Neuron (in vitro differentiated cells): ENCODE measurements at regions not wholly inside any gene's neighbourhood (a gene's known extent, or its start where the extent isn't known, plus 50 kb on each side); places are given as distances from the start of the nearest gene placed in this dataset.

ENCODE experiments used
- H2AFZ ChIP-seq: one replicate; pipeline ENCODE4 v1.6.1; 2013; ENCODE audit warnings: low read depth, mild to moderate bottlenecking, inconsistent platforms, low read length, moderate library complexity
- H3K27me3 ChIP-seq: one replicate; pipeline ENCODE4 v1.6.1; 2013; ENCODE audit warnings: low read length; ENCODE audit not compliant: insufficient read depth
- H3K36me3 ChIP-seq: one replicate; pipeline ENCODE4 v1.6.1; 2013; ENCODE audit warnings: low read length; ENCODE audit not compliant: insufficient read depth
- H3K4me1 ChIP-seq: one replicate; pipeline ENCODE4 v1.6.1; 2013; ENCODE audit warnings: low read length; ENCODE audit not compliant: insufficient read depth
- H3K4me3 ChIP-seq: 2 replicates; pipeline ENCODE4 v1.5.1; 2013; ENCODE audit warnings: mild to moderate bottlenecking, low read length, moderate library complexity
- H3K9me3 ChIP-seq: one replicate; pipeline ENCODE4 v1.6.1; 2013; ENCODE audit warnings: low read length

DNA sequence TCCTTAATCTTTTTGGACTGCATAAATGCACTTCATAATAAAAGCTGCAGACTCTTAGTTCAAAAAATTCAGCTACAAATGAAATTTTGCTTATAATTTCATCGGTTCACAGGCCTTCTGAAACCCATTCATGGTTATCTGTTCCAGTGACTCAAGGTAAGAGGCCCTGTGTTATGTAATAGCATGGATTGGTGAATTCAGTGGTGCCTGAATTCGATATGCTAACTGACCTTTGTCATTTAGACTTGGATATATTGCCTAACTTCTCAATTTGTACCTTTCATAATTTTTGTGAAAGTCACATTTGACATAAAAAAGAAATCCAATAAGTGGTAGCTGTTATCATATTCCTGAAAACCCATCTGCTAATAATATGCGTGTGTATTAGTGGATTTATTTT is 349.9 kb upstream of the KIRREL3 start:
- no peaks in the 10 kb centered on the region for H3K4me1 ChIP-seq
- no peaks in the 10 kb centered on the region for H3K9me3 ChIP-seq
- no peak overlapping the region for H3K4me3 ChIP-seq
- H2AFZ ChIP-seq, result no peak overlapping the region
- no peaks in the 10 kb centered on the region for H3K27me3 ChIP-seq
- H3K36me3 ChIP-seq, result no peaks in the 10 kb centered on the region

DNA sequence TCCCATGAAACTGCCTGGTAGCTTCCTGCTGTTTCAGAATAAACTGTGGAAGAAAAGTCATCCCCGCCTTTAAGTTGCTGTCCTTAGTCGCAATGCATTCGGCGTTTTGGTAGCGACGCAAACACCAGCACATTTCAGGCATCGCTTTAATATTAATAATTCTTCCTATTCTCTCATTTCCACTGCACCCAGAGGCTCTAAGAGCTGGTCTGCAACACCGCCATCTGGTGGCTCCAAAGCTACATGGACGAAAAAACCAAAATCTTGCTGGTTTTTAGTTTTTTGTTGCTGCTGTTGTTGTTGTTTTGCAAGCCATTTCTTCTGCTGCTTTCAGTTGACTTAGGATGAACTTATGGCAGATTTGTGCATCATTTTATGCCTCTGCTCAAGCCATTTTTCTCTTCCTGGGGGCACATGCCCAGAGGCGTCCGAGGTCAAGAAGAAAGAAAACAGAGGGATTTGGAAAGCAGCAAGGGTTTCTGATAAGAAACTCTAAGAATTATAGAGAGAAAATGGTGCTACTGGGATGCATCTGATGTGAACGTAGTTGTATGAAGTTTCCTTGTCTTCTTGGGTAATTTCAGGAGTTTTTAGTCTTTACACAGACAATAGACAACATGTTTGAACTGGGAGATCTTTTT is 345.4 kb upstream of the KIRREL3 start:
- Histone ChIP-seq H3K4me1 (no peaks in the 10 kb centered on the region), H2AFZ (no peak overlapping the region), H3K9me3 (no peaks in the 10 kb centered on the region), H3K36me3 (no peaks in the 10 kb centered on the region), H3K4me3 (no peak overlapping the region), H3K27me3 (no peaks in the 10 kb centered on the region)

DNA sequence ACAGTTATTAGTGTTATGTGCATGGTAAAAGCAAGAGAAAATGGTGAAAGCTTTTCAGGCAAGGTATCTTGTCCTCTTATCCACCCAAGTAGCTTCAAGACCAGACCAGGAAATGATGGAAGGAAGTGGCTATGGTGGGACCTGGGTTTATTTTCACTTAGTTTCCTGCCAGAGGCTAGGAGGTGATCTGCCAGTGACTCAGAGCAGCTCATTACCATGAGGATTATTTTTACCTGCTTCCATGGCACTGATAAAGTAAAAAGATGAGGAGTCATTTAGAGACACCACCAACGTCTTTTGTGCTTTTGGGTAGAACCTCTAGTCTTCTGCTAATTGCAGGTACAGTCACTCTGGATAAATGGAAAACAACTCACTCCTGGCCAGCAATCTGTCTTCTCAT is 339.9 kb upstream of the KIRREL3 start:
- Histone ChIP-seq H3K27me3 (no peaks in the 10 kb centered on the region), H3K4me1 (no peaks in the 10 kb centered on the region), H3K36me3 (no peaks in the 10 kb centered on the region), H3K4me3 (no peak overlapping the region), H3K9me3 (no peaks in the 10 kb centered on the region), H2AFZ (no peak overlapping the region)

DNA sequence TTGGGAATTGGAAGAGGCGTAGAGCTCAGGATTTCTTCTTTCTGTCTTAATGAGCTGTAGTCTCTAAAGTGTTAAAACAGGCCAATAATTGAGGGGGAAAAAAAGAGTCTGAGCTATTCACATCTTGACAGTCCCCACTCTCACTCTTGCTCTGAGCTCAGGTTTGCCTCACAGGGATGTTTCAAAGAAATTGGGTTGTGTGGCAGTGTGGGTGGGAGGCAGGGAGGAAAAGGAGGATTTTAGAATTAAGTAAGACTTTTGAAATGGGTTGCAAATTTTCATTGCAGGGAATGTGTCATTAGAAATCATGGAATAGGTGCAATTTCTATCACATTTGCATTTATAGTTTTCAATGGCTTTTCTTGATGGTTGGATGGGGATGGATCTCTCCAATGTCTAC is 338.8 kb upstream of the KIRREL3 start:
- Histone ChIP-seq H3K27me3 (no peaks in the 10 kb centered on the region), H3K4me3 (no peak overlapping the region), H3K9me3 (no peaks in the 10 kb centered on the region), H3K4me1 (no peaks in the 10 kb centered on the region), H3K36me3 (no peaks in the 10 kb centered on the region), H2AFZ (no peak overlapping the region)

DNA sequence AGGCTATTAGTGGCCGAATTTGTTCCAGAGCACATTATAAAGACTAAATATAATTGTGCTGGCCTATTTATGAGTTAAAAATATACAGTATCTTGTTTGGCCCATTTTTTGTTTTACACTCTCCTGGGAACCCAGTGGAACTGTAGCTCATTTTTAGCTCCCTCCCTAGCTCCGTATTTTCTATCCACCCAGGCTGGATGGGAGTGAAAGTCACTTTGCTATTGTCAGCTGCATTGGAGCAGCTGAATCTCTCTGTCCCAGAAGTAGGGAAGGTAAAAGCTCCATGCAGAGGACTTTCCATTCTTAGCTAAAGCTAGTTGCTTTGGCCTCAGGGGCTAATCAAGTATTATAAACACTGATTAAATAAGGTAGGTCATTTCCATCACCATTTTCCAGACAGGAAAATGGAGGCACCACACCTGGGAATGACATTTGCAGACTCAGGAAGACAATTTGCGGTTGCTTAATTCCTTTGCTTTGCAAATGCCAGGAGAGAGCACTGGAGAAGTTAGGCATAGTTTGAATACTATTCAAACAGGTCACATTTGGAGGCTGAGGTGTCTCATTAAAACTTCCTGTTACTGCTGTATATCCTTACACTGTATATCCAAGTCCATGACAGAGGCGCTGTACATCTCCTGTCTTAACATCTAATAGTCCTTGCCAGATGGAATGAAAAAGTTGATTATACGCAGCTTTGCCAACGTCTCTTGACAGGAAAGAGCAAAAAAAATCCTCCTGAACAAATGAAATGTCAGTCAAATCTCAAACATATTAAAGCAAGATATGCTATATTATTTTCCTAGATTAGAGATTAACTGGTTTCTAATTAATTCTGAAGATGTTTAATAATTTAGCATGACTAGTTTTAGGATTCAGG is 338.1 kb upstream of the KIRREL3 start:
- Histone ChIP-seq H3K4me3 (no peak overlapping the region), H3K36me3 (no peaks in the 10 kb centered on the region), H3K27me3 (no peaks in the 10 kb centered on the region), H3K4me1 (no peaks in the 10 kb centered on the region), H2AFZ (no peak overlapping the region), H3K9me3 (no peaks in the 10 kb centered on the region)

DNA sequence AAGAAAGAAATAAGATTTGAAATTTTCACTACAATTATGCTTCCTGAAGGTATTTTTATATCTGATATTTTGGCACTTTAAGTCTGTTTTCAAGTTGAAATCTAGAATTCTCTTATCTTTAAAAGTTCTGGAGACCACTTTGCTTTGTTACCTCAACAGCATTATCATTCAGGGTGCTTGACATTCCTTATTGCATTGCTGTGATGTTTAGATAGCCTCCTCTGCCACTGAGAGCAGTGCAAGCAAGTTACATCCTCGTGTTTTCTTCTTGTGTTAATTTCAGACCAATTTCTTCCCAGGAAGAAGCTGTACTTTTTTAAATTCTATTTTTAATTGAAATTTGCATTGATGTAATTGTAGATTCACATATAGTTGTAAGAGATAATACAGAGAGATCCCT is 333.9 kb upstream of the KIRREL3 start:
- Histone ChIP-seq H3K27me3 (no peaks in the 10 kb centered on the region), H3K9me3 (no peaks in the 10 kb centered on the region), H3K4me1 (no peaks in the 10 kb centered on the region), H3K36me3 (no peaks in the 10 kb centered on the region), H3K4me3 (no peak overlapping the region), H2AFZ (no peak overlapping the region)

DNA sequence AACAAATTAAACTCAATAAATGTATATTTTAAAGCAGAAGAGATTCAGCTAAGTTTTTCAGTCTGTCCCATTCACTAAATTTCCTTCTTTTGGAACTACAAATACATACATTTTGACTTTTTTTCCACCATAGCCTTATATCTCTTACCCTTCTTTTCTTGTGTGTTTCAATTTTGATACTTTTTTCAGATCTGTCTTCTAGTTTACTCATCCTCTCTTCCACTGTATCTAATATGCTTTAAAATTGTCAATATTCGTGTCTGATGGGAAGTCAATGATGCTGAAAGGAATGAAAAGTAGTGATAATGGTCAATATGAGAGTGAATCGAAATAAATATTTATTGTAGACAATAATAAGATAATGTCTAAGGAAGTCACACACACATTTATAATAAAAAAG is 332.3 kb upstream of the KIRREL3 start:
- no peaks in the 10 kb centered on the region for H3K27me3 ChIP-seq
- H3K9me3 ChIP-seq, result no peaks in the 10 kb centered on the region
- no peak overlapping the region for H2AFZ ChIP-seq
- H3K4me1 ChIP-seq, result no peaks in the 10 kb centered on the region
- no peak overlapping the region for H3K4me3 ChIP-seq
- H3K36me3 ChIP-seq, result no peaks in the 10 kb centered on the region

DNA sequence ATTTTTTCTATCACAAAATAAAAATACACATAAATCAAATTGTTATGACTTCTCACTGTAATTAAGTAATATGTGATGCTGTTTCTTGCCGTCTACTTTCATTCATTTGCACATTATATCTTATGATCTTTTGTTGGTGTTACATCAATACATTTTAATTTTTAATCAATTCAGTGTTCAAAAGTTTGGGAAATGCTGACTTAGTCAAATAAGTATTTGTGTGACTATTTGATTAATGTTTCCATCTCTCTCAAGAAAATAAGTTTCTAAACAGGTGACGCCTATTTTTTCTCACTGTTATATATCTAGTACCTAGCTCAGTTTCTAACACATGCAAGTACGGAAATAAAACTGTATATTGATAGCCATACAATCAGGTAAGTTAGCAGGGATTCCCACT is 329.5 kb upstream of the KIRREL3 start:
- H3K9me3 ChIP-seq, result no peaks in the 10 kb centered on the region
- H2AFZ ChIP-seq, result no peak overlapping the region
- H3K4me3 ChIP-seq, result no peak overlapping the region
- no peaks in the 10 kb centered on the region for H3K4me1 ChIP-seq
- no peaks in the 10 kb centered on the region for H3K36me3 ChIP-seq
- H3K27me3 ChIP-seq, result no peaks in the 10 kb centered on the region

DNA sequence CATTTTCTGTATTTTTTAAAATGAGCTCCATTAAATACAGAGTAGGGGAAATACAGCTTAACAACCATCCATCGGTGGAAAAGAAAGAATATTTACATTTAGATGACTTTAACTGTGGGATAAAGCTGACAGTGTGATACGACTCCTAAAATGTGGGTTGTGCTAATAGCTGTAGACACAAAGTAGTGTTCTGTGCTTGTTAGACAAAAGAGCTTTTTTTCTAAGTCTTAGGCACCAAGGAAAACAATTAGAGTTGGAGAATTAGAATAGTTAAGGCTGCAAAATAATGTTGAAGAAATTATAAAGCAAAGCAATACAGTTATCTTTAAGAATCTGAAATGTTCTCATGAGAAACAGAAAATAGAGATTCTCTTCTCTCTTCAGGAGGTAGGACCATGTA is 307.7 kb upstream of the KIRREL3 start:
- Histone ChIP-seq H3K9me3 (no peaks in the 10 kb centered on the region), H3K36me3 (no peaks in the 10 kb centered on the region), H3K4me1 (no peaks in the 10 kb centered on the region), H3K4me3 (no peak overlapping the region), H3K27me3 (no peaks in the 10 kb centered on the region), H2AFZ (no peak overlapping the region)

DNA sequence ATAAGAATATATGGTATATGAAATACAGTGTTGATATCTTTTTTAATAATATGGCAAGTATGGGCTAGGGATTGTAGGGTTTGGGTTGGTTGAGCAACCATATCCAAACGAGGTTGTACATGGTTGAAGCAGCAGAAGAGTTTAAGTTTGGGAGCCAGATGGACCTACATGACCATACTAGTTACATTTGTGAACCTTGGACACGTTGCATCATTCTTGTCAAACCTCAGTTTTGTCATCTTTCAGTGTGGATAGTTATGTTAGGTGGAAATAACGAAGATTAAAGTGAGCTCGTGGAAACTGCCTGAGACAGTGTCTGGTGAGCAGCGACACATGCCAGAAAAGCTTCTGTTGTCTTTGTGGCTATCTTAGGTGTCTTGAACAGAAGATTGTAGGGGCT is 307.1 kb upstream of the KIRREL3 start:
- Histone ChIP-seq H3K4me1 (no peaks in the 10 kb centered on the region), H3K4me3 (no peak overlapping the region), H3K27me3 (no peaks in the 10 kb centered on the region), H3K36me3 (no peaks in the 10 kb centered on the region), H3K9me3 (no peaks in the 10 kb centered on the region), H2AFZ (no peak overlapping the region)

DNA sequence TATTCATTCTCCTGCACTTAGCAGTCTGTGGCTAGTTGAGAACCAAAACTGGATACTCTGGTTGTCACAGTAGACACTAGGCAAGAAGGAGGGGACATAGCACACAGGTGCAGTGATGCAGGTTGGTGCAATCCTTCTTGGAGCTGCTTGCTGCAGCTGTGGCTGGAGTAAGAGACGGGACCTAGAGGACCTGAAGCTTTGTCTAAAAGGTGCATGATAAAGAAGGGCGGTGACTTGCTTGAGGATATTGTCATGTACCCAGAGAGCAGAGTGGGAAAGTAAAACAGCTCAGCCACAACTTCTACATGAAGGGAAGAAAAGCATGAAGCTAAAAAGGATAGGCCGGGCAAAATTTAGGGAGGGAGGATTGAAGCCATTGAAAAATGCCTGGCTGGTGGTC is 304.1 kb upstream of the KIRREL3 start:
- Histone ChIP-seq H3K36me3 (no peaks in the 10 kb centered on the region), H2AFZ (no peak overlapping the region), H3K9me3 (no peaks in the 10 kb centered on the region), H3K4me1 (no peaks in the 10 kb centered on the region), H3K27me3 (no peaks in the 10 kb centered on the region), H3K4me3 (no peak overlapping the region)

DNA sequence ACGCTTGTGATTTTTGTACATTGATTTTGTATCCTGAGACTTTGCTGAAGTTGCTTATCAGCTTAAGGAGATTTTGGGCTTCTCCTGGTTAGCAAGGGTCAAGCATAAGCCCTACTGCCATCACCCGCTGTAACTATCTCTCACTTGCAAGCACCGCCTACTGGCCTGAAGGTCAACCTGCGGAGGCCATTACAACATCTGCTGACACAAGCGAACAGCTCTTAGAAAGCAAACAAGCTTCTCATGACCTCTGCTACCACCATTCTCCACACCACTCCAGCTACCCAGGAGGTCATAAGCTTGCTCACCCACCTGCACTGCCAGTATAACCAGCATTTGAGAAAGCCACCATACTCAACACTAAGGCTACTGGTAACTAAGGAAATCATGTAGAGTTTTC is 288.4 kb upstream of the KIRREL3 start:
- Histone ChIP-seq H3K4me3 (no peak overlapping the region), H3K9me3 (no peaks in the 10 kb centered on the region), H2AFZ (no peak overlapping the region), H3K4me1 (no peaks in the 10 kb centered on the region), H3K36me3 (no peaks in the 10 kb centered on the region), H3K27me3 (no peaks in the 10 kb centered on the region)

DNA sequence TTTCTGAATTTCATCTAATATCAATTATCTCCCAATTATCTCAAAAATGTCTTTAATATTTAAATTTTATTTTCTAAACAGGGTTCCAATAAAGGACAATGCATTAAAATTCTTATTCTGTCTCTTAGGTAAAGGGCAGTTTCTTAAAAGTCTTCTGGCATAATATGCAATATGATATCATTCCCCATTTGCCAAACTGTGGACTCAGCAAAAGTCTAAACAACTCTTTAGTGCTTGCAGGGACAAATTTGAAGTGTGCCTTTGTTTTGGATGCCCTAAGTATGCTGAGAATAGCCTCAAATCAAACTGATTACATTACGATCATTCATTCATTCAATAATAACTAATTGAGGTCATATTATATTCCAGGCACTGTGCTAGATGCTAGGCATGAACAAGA is 281.0 kb upstream of the KIRREL3 start:
- Histone ChIP-seq H3K4me3 (no peak overlapping the region), H3K36me3 (no peaks in the 10 kb centered on the region), H3K27me3 (no peaks in the 10 kb centered on the region), H3K4me1 (no peaks in the 10 kb centered on the region), H2AFZ (no peak overlapping the region), H3K9me3 (no peaks in the 10 kb centered on the region)

DNA sequence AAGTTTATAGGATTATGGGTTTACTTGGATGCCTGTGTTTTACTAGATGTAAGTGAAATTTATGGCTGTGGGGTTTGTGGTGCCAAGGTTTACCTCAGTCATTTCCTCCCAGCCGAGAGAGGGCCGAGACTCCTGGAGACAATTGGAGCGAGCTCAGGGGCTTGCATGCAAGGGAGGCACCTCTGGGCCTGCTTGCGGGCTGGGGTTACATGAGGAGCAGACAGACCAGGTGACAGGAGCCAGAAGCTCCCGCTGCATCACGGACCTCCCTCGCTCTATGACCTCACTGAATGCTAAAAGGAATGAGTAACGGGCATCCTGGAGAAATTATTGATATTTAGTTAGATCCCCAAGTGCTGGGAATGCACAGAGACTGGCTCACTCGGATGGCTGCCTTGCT is 275.2 kb upstream of the KIRREL3 start:
- H3K4me1 ChIP-seq, result no peaks in the 10 kb centered on the region
- no peak overlapping the region for H3K4me3 ChIP-seq

More for the DNA sequence above, 275.2 kb upstream of the KIRREL3 start:
- no peaks in the 10 kb centered on the region for H3K9me3 ChIP-seq
- no peak overlapping the region for H2AFZ ChIP-seq
- H3K36me3 ChIP-seq, result no peaks in the 10 kb centered on the region
- no peaks in the 10 kb centered on the region for H3K27me3 ChIP-seq
